Liver (tissue), 8 donors: ENCODE measurements at regions not wholly inside any gene's neighbourhood (a gene's known extent, or its start where the extent isn't known, plus 50 kb on each side); places are given as distances from the start of the nearest gene placed in this dataset.

ENCODE experiments used
- DNase-seq: peaks from one replicate; pipeline ENCODE4 v3.0.0-alpha.2; 2017; ENCODE audit warnings: low spot score
- H3K27ac ChIP-seq, 2 donors: one replicate each; pipeline ENCODE4 v1.7.0; 2013; ENCODE audit warnings: inconsistent platforms in 2 of 2, low read length in 2 of 2, control low read depth in 1 of 2, low read depth in 1 of 2, mild to moderate bottlenecking in 1 of 2
- H3K27me3 ChIP-seq, 4 donors: one replicate each; pipeline versions ENCODE4 v1.6.1 to v1.7.0; 2013; ENCODE audit warnings: low read length in 3 of 4, inconsistent platforms in 1 of 4, mild to moderate bottlenecking in 1 of 4, moderate library complexity in 1 of 4; ENCODE audit not compliant: control insufficient read depth in 4 of 4, insufficient read depth in 4 of 4
- H3K36me3 ChIP-seq, 4 donors: one replicate each; pipeline versions ENCODE4 v1.6.1 to v1.7.0; 2013; ENCODE audit warnings: low read length in 3 of 4, mild to moderate bottlenecking in 3 of 4, low read depth in 1 of 4, moderate library complexity in 1 of 4; ENCODE audit not compliant: control insufficient read depth in 4 of 4, insufficient read depth in 3 of 4
- H3K4me1 ChIP-seq, 4 donors: one replicate each; pipeline versions ENCODE4 v1.6.1 to v1.7.0; 2013; ENCODE audit warnings: low read length in 3 of 4, mild to moderate bottlenecking in 3 of 4, moderate library complexity in 1 of 4; ENCODE audit not compliant: control insufficient read depth in 4 of 4, insufficient read depth in 4 of 4
- H3K4me3 ChIP-seq, 3 donors: one replicate each; pipeline versions ENCODE4 v1.6.1 to v1.7.0; 2013; ENCODE audit warnings: low read length in 3 of 3, control low read depth in 1 of 3, low read depth in 1 of 3, mild to moderate bottlenecking in 1 of 3
- H3K9ac ChIP-seq, 2 donors: one replicate each; pipeline ENCODE4 v1.7.0; 2013; ENCODE audit warnings: low read length in 2 of 2, mild to moderate bottlenecking in 2 of 2, moderate library complexity in 2 of 2, control low read depth in 1 of 2, low read depth in 1 of 2
- H3K9me3 ChIP-seq, 4 donors: one replicate each; pipeline versions ENCODE4 v1.6.1 to v1.7.0; 2013; ENCODE audit warnings: low read length in 3 of 4; ENCODE audit not compliant: control insufficient read depth in 4 of 4
- ATF3 ChIP-seq: IDR thresholded peaks from 2 replicates; pipeline ENCODE4 v1.6.1; 2016; ENCODE audit warnings: antibody characterized with exemption
- CTCF ChIP-seq: fragments of 150-350 bp; IDR thresholded peaks from 2 replicates; pipeline ENCODE4 v1.5.1; 2017; ENCODE audit warnings: improper control_type of control experiment, low read depth, low read length; ENCODE audit not compliant: missing input control
- EGR1 ChIP-seq, 2 donors: IDR thresholded peaks; 2 replicates each; pipeline ENCODE4 v1.6.1; 2016 to 2018; ENCODE audit warnings: antibody characterized with exemption in 2 of 2, low read depth in 2 of 2
- FOXA1 ChIP-seq: IDR thresholded peaks from 2 replicates; pipeline ENCODE4 v1.6.1; 2016; ENCODE audit warnings: antibody characterized with exemption
- FOXA2 ChIP-seq: IDR thresholded peaks from 2 replicates; pipeline ENCODE4 v1.6.1; 2016; ENCODE audit warnings: antibody characterized with exemption
- GABPA ChIP-seq, 2 donors: IDR thresholded peaks in 1 of 2; conservative IDR thresholded peaks in 1 of 2; 2 replicates each; pipeline ENCODE4 v1.6.1; 2016; ENCODE audit warnings: antibody characterized with exemption in 2 of 2, mild to moderate bottlenecking in 1 of 2, moderate library complexity in 1 of 2
- HNF4A ChIP-seq, 2 donors: conservative IDR thresholded peaks; 2 replicates each; pipeline ENCODE4 v1.6.1; 2016; ENCODE audit warnings: antibody characterized with exemption in 2 of 2, mild to moderate bottlenecking in 2 of 2
- HNF4G ChIP-seq: IDR thresholded peaks from 2 replicates; pipeline ENCODE4 v1.6.1; 2016; ENCODE audit warnings: antibody characterized with exemption
- JUND ChIP-seq, 2 donors: IDR thresholded peaks; 2 replicates each; pipeline ENCODE4 v1.6.1; 2016; ENCODE audit warnings: antibody characterized with exemption in 2 of 2
- MAX ChIP-seq: IDR thresholded peaks from 2 replicates; pipeline ENCODE4 v1.6.1; 2016; ENCODE audit warnings: antibody characterized with exemption
- NR2F2 ChIP-seq: IDR thresholded peaks from 2 replicates; pipeline ENCODE4 v1.6.1; 2016; ENCODE audit warnings: antibody characterized with exemption
- RAD21 ChIP-seq, 2 donors: IDR thresholded peaks; 2 replicates each; pipeline ENCODE4 v1.6.1; 2016; ENCODE audit warnings: antibody characterized with exemption in 2 of 2, mild to moderate bottlenecking in 2 of 2
- REST ChIP-seq: IDR thresholded peaks from 2 replicates; pipeline ENCODE4 v1.6.1; 2016; ENCODE audit warnings: antibody characterized with exemption, mild to moderate bottlenecking
- RXRA ChIP-seq, 2 donors: IDR thresholded peaks; 2 replicates each; pipeline ENCODE4 v1.6.1; 2017 to 2018; ENCODE audit warnings: antibody characterized with exemption in 2 of 2, mild to moderate bottlenecking in 1 of 2
- SP1 ChIP-seq: IDR thresholded peaks from 2 replicates; pipeline ENCODE4 v1.6.1; 2018; ENCODE audit warnings: antibody characterized with exemption, mild to moderate bottlenecking
- TAF1 ChIP-seq: conservative IDR thresholded peaks from 2 replicates; pipeline ENCODE4 v1.6.1; 2016; ENCODE audit warnings: antibody characterized with exemption, mild to moderate bottlenecking
- YY1 ChIP-seq: IDR thresholded peaks from 2 replicates; pipeline ENCODE4 v1.6.1; 2016; ENCODE audit warnings: antibody characterized with exemption, mild to moderate bottlenecking
- ZBTB33 ChIP-seq: IDR thresholded peaks from 2 replicates; pipeline ENCODE4 v1.6.1; 2016; ENCODE audit warnings: antibody characterized with exemption
- WGBS: extraction: QIAGEN DNeasy Blood & Tissue Kit; methylation state at CpG from one replicate; pipeline ENCODE4 v1.1.7; 2013; 5-methylcytosine and 5-hydroxymethylcytosine counted together
- donor health status: healthy.
- donor health status: healthy.
- donor health status: healthy.
- donor health status: healthy.
- donor health status: healthy.

- Histone ChIP-seq H3K9me3 (peaks cover 0 to 10% (median 2%) of the 10 kb centered on the region in 4 donors), H3K4me1 (no peaks in the 10 kb centered on the region), H3K4me3 (no peak overlapping the region), H3K36me3 (no peaks in the 10 kb centered on the region), H3K9ac (no peak overlapping the region), H3K27me3 (no peaks in the 10 kb centered on the region), H3K27ac (no peak overlapping the region)
- 33% methylated on average over 2 of the region's 2 CpGs for WGBS
- no peak for TF ChIP-seq GABPA (IDR thresholded peaks at IDR 0.05 in 1 of 2, conservative IDR thresholded peaks at IDR 0.05 in 1 of 2)
- DNase-seq: no peak
These were observed 164.8 kb downstream of the FAXC start for GRCh38 chr6:99184696-99185095.

- WGBS: 93% methylated on average over 1 of the region's 1 CpG
- no peak overlapping the region for H3K9ac ChIP-seq
- no peak for TF ChIP-seq JUND (IDR thresholded peaks at IDR 0.05)
- no peak for TF ChIP-seq ATF3
- no peak for TF ChIP-seq CTCF
- no peak for TF ChIP-seq ZBTB33
- TF ChIP-seq YY1: no peak
- no peak for TF ChIP-seq RAD21 (IDR thresholded peaks at IDR 0.05)
- TF ChIP-seq HNF4A (conservative IDR thresholded peaks at IDR 0.05): no peak
- no peak for TF ChIP-seq RXRA (IDR thresholded peaks at IDR 0.05)
- no peak for TF ChIP-seq EGR1 (IDR thresholded peaks at IDR 0.05; ENCODE audit: low read depth in 2 of 2)
- TF ChIP-seq TAF1: no peak
- no peak for TF ChIP-seq HNF4G
- no peak for TF ChIP-seq FOXA1
- H3K9me3 ChIP-seq: peaks cover 0 to 10% (median 2%) of the 10 kb centered on the region in 4 donors
- no peaks in the 10 kb centered on the region for H3K4me1 ChIP-seq
- H3K27ac ChIP-seq: no peak overlapping the region
- DNase-seq: no peak
- H3K4me3 ChIP-seq: no peak overlapping the region
- no peaks in the 10 kb centered on the region for H3K36me3 ChIP-seq
- no peaks in the 10 kb centered on the region for H3K27me3 ChIP-seq
These were observed 166.4 kb downstream of the FAXC start for GRCh38 chr6:99183066-99183465.

- Histone ChIP-seq H3K27me3 (no peaks in the 10 kb centered on the region), H3K36me3 (no peaks in the 10 kb centered on the region), H3K9me3 (peaks cover 0 to 10% (median 2%) of the 10 kb centered on the region in 4 donors), H3K27ac (no peak overlapping the region), H3K4me3 (no peak overlapping the region), H3K9ac (no peak overlapping the region), H3K4me1 (no peaks in the 10 kb centered on the region)
- no peak for TF ChIP-seq NR2F2
- no peak for TF ChIP-seq YY1
- no peak for TF ChIP-seq EGR1 (IDR thresholded peaks at IDR 0.05; ENCODE audit: low read depth in 2 of 2)
- no peak for TF ChIP-seq REST
- no peak for TF ChIP-seq FOXA2
- TF ChIP-seq HNF4A (conservative IDR thresholded peaks at IDR 0.05): no peak
- no peak for TF ChIP-seq SP1
- no peak for TF ChIP-seq ZBTB33
- no peak for TF ChIP-seq MAX
- no peak for TF ChIP-seq GABPA (IDR thresholded peaks at IDR 0.05 in 1 of 2, conservative IDR thresholded peaks at IDR 0.05 in 1 of 2)
- TF ChIP-seq FOXA1: no peak
- no peak for TF ChIP-seq HNF4G
- TF ChIP-seq ATF3: no peak
- no peak for TF ChIP-seq RAD21 (IDR thresholded peaks at IDR 0.05)
- WGBS: 73% methylated on average over 1 of the region's 1 CpG
- DNase-seq: no peak
These were observed 168.3 kb downstream of the FAXC start for GRCh38 chr6:99181174-99181573.
